ENCODE measurements at regions not wholly inside any gene's neighbourhood (a gene's known extent, or its start where the extent isn't known, plus 50 kb on each side); places are given as distances from the start of the nearest gene placed in this dataset.

GRCh38 chr1:194230351-194231144 lies 1044.1 kb upstream of the B3GALT2 start:
- TF ChIP-seq, protein P1, sequence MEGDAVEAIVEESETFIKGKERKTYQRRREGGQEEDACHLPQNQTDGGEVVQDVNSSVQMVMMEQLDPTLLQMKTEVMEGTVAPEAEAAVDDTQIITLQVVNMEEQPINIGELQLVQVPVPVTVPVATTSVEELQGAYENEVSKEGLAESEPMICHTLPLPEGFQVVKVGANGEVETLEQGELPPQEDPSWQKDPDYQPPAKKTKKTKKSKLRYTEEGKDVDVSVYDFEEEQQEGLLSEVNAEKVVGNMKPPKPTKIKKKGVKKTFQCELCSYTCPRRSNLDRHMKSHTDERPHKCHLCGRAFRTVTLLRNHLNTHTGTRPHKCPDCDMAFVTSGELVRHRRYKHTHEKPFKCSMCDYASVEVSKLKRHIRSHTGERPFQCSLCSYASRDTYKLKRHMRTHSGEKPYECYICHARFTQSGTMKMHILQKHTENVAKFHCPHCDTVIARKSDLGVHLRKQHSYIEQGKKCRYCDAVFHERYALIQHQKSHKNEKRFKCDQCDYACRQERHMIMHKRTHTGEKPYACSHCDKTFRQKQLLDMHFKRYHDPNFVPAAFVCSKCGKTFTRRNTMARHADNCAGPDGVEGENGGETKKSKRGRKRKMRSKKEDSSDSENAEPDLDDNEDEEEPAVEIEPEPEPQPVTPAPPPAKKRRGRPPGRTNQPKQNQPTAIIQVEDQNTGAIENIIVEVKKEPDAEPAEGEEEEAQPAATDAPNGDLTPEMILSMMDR (conservative IDR thresholded peaks at IDR 0.05; ENCODE audit: low read depth, low read length): no peak
- no peak for DNase-seq (ENCODE audit: low read depth)
- no peak overlapping the region for H3K4me3 ChIP-seq (ENCODE audit: low read depth, low read length)

- TF ChIP-seq, protein P1 (conservative IDR thresholded peaks at IDR 0.05; ENCODE audit: low read depth, low read length): no peak
- DNase-seq (ENCODE audit: low read depth): no peak
- no peak overlapping the region for H3K4me3 ChIP-seq (ENCODE audit: low read depth, low read length)
These were observed 1042.0 kb upstream of the B3GALT2 start for GRCh38 chr1:194228427-194228826.

- DNase-seq (ENCODE audit: low read depth): peak; percentile 0
- TF ChIP-seq, protein P1 (conservative IDR thresholded peaks at IDR 0.05; ENCODE audit: low read depth, low read length): no peak
- H3K4me3 ChIP-seq (ENCODE audit: low read depth, low read length): no peak overlapping the region
These were observed 1040.7 kb upstream of the B3GALT2 start for GRCh38 chr1:194227161-194227560.

- TF ChIP-seq, protein P1 (conservative IDR thresholded peaks at IDR 0.05; ENCODE audit: low read depth, low read length): no peak
- DNase-seq (ENCODE audit: low read depth): no peak
- H3K4me3 ChIP-seq (ENCODE audit: low read depth, low read length): no peak overlapping the region
These were observed 1039.4 kb upstream of the B3GALT2 start for GRCh38 chr1:194225821-194226220.

GRCh38 chr1:194223596-194223995 lies 1037.2 kb upstream of the B3GALT2 start:
- TF ChIP-seq, protein P1 (conservative IDR thresholded peaks at IDR 0.05; ENCODE audit: low read depth, low read length): no peak
- DNase-seq (ENCODE audit: low read depth): no peak
- no peak overlapping the region for H3K4me3 ChIP-seq (ENCODE audit: low read depth, low read length)

- TF ChIP-seq, protein P1 (conservative IDR thresholded peaks at IDR 0.05; ENCODE audit: low read depth, low read length): no peak
- no peak for DNase-seq (ENCODE audit: low read depth)
- no peak overlapping the region for H3K4me3 ChIP-seq (ENCODE audit: low read depth, low read length)
These were observed 1029.0 kb upstream of the B3GALT2 start for GRCh38 chr1:194215448-194215847.

DNA sequence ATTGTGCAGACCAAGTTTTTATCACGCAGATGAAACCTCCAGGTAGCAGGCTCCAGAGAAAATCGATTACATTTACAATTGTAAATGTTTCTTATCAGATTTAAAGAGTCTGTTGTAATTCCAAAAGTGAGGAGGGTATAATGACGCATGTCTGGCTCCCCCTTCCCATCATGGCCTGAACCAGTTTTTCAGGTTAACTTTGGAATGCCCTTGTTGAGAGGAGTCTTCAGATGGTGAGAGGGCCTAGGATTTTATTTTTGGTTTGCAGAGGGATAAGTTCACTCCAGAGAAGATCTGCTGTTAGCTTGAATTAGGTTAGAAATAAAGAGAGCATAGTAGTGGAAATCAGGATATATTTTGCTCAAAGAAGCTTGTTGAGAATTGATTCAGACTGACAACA lies 1028.3 kb upstream of the B3GALT2 start:
- TF ChIP-seq, protein P1 (conservative IDR thresholded peaks at IDR 0.05; ENCODE audit: low read depth, low read length): no peak
- no peak overlapping the region for H3K4me3 ChIP-seq (ENCODE audit: low read depth, low read length)
- no peak for DNase-seq (ENCODE audit: low read depth)

All from epithelial cell of proximal tubule (primary cell).